Liver (tissue), 8 donors: ENCODE measurements at regions not wholly inside any gene's neighbourhood (a gene's known extent, or its start where the extent isn't known, plus 50 kb on each side); places are given as distances from the start of the nearest gene placed in this dataset.

Source experiments
- DNase-seq: peaks from one replicate; pipeline ENCODE4 v3.0.0-alpha.2; 2017; ENCODE audit warnings: low spot score
- H3K27ac ChIP-seq, 2 donors: one replicate each; pipeline ENCODE4 v1.7.0; 2013; ENCODE audit warnings: inconsistent platforms in 2 of 2, low read length in 2 of 2, control low read depth in 1 of 2, low read depth in 1 of 2, mild to moderate bottlenecking in 1 of 2
- H3K27me3 ChIP-seq, 4 donors: one replicate each; pipeline versions ENCODE4 v1.6.1 to v1.7.0; 2013; ENCODE audit warnings: low read length in 3 of 4, inconsistent platforms in 1 of 4, mild to moderate bottlenecking in 1 of 4, moderate library complexity in 1 of 4; ENCODE audit not compliant: control insufficient read depth in 4 of 4, insufficient read depth in 4 of 4
- H3K36me3 ChIP-seq, 4 donors: one replicate each; pipeline versions ENCODE4 v1.6.1 to v1.7.0; 2013; ENCODE audit warnings: low read length in 3 of 4, mild to moderate bottlenecking in 3 of 4, low read depth in 1 of 4, moderate library complexity in 1 of 4; ENCODE audit not compliant: control insufficient read depth in 4 of 4, insufficient read depth in 3 of 4
- H3K4me1 ChIP-seq, 4 donors: one replicate each; pipeline versions ENCODE4 v1.6.1 to v1.7.0; 2013; ENCODE audit warnings: low read length in 3 of 4, mild to moderate bottlenecking in 3 of 4, moderate library complexity in 1 of 4; ENCODE audit not compliant: control insufficient read depth in 4 of 4, insufficient read depth in 4 of 4
- H3K4me3 ChIP-seq, 3 donors: one replicate each; pipeline versions ENCODE4 v1.6.1 to v1.7.0; 2013; ENCODE audit warnings: low read length in 3 of 3, control low read depth in 1 of 3, low read depth in 1 of 3, mild to moderate bottlenecking in 1 of 3
- H3K9ac ChIP-seq, 2 donors: one replicate each; pipeline ENCODE4 v1.7.0; 2013; ENCODE audit warnings: low read length in 2 of 2, mild to moderate bottlenecking in 2 of 2, moderate library complexity in 2 of 2, control low read depth in 1 of 2, low read depth in 1 of 2
- H3K9me3 ChIP-seq, 4 donors: one replicate each; pipeline versions ENCODE4 v1.6.1 to v1.7.0; 2013; ENCODE audit warnings: low read length in 3 of 4; ENCODE audit not compliant: control insufficient read depth in 4 of 4
- ATF3 ChIP-seq: IDR thresholded peaks from 2 replicates; pipeline ENCODE4 v1.6.1; 2016; ENCODE audit warnings: antibody characterized with exemption
- EGR1 ChIP-seq, 2 donors: IDR thresholded peaks; 2 replicates each; pipeline ENCODE4 v1.6.1; 2016 to 2018; ENCODE audit warnings: antibody characterized with exemption in 2 of 2, low read depth in 2 of 2
- FOXA1 ChIP-seq: IDR thresholded peaks from 2 replicates; pipeline ENCODE4 v1.6.1; 2016; ENCODE audit warnings: antibody characterized with exemption
- FOXA2 ChIP-seq: IDR thresholded peaks from 2 replicates; pipeline ENCODE4 v1.6.1; 2016; ENCODE audit warnings: antibody characterized with exemption
- GABPA ChIP-seq, 2 donors: IDR thresholded peaks in 1 of 2; conservative IDR thresholded peaks in 1 of 2; 2 replicates each; pipeline ENCODE4 v1.6.1; 2016; ENCODE audit warnings: antibody characterized with exemption in 2 of 2, mild to moderate bottlenecking in 1 of 2, moderate library complexity in 1 of 2
- HNF4A ChIP-seq, 2 donors: conservative IDR thresholded peaks; 2 replicates each; pipeline ENCODE4 v1.6.1; 2016; ENCODE audit warnings: antibody characterized with exemption in 2 of 2, mild to moderate bottlenecking in 2 of 2
- HNF4G ChIP-seq: IDR thresholded peaks from 2 replicates; pipeline ENCODE4 v1.6.1; 2016; ENCODE audit warnings: antibody characterized with exemption
- JUND ChIP-seq, 2 donors: IDR thresholded peaks; 2 replicates each; pipeline ENCODE4 v1.6.1; 2016; ENCODE audit warnings: antibody characterized with exemption in 2 of 2
- NR2F2 ChIP-seq: IDR thresholded peaks from 2 replicates; pipeline ENCODE4 v1.6.1; 2016; ENCODE audit warnings: antibody characterized with exemption
- RAD21 ChIP-seq, 2 donors: IDR thresholded peaks; 2 replicates each; pipeline ENCODE4 v1.6.1; 2016; ENCODE audit warnings: antibody characterized with exemption in 2 of 2, mild to moderate bottlenecking in 2 of 2
- REST ChIP-seq: IDR thresholded peaks from 2 replicates; pipeline ENCODE4 v1.6.1; 2016; ENCODE audit warnings: antibody characterized with exemption, mild to moderate bottlenecking
- RXRA ChIP-seq, 2 donors: IDR thresholded peaks; 2 replicates each; pipeline ENCODE4 v1.6.1; 2017 to 2018; ENCODE audit warnings: antibody characterized with exemption in 2 of 2, mild to moderate bottlenecking in 1 of 2
- SP1 ChIP-seq: IDR thresholded peaks from 2 replicates; pipeline ENCODE4 v1.6.1; 2018; ENCODE audit warnings: antibody characterized with exemption, mild to moderate bottlenecking
- TAF1 ChIP-seq: conservative IDR thresholded peaks from 2 replicates; pipeline ENCODE4 v1.6.1; 2016; ENCODE audit warnings: antibody characterized with exemption, mild to moderate bottlenecking
- YY1 ChIP-seq: IDR thresholded peaks from 2 replicates; pipeline ENCODE4 v1.6.1; 2016; ENCODE audit warnings: antibody characterized with exemption, mild to moderate bottlenecking
- WGBS: extraction: QIAGEN DNeasy Blood & Tissue Kit; methylation state at CpG from one replicate; pipeline ENCODE4 v1.1.7; 2013; 5-methylcytosine and 5-hydroxymethylcytosine counted together
- TF ChIP-seq, protein P1 (sequence below): fragments of 150-350 bp; IDR thresholded peaks from 2 replicates; pipeline ENCODE4 v1.5.1; 2017; ENCODE audit warnings: improper control_type of control experiment, low read depth, low read length; ENCODE audit not compliant: missing input control
- TF ChIP-seq, protein P2 (sequence below): IDR thresholded peaks from 2 replicates; pipeline ENCODE4 v1.6.1; 2016; ENCODE audit warnings: antibody characterized with exemption
- TF ChIP-seq, protein P3 (sequence below): IDR thresholded peaks from 2 replicates; pipeline ENCODE4 v1.6.1; 2016; ENCODE audit warnings: antibody characterized with exemption
- donor health status: healthy.
- donor health status: healthy.
- donor health status: healthy.
- donor health status: healthy.
- donor health status: healthy.

GRCh38 chr16:80060470-80060869 is 459.9 kb upstream of the MAF start:
- Histone ChIP-seq H3K27me3 (no peaks in the 10 kb centered on the region), H3K4me1 (no peaks in the 10 kb centered on the region), H3K9me3 (no peaks in the 10 kb centered on the region), H3K36me3 (no peaks in the 10 kb centered on the region), H3K4me3 (no peak overlapping the region), H3K27ac (no peak overlapping the region), H3K9ac (no peak overlapping the region)
- DNase-seq: no peak
- TF ChIP-seq, protein P1, sequence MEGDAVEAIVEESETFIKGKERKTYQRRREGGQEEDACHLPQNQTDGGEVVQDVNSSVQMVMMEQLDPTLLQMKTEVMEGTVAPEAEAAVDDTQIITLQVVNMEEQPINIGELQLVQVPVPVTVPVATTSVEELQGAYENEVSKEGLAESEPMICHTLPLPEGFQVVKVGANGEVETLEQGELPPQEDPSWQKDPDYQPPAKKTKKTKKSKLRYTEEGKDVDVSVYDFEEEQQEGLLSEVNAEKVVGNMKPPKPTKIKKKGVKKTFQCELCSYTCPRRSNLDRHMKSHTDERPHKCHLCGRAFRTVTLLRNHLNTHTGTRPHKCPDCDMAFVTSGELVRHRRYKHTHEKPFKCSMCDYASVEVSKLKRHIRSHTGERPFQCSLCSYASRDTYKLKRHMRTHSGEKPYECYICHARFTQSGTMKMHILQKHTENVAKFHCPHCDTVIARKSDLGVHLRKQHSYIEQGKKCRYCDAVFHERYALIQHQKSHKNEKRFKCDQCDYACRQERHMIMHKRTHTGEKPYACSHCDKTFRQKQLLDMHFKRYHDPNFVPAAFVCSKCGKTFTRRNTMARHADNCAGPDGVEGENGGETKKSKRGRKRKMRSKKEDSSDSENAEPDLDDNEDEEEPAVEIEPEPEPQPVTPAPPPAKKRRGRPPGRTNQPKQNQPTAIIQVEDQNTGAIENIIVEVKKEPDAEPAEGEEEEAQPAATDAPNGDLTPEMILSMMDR: no peak
- no peak for TF ChIP-seq HNF4A (conservative IDR thresholded peaks at IDR 0.05)
- TF ChIP-seq JUND (IDR thresholded peaks at IDR 0.05): no peak
- TF ChIP-seq ATF3: no peak
- TF ChIP-seq REST: no peak
- no peak for TF ChIP-seq FOXA2
- TF ChIP-seq NR2F2: no peak
- TF ChIP-seq HNF4G: no peak
- no peak for TF ChIP-seq FOXA1
- TF ChIP-seq, protein P2, sequence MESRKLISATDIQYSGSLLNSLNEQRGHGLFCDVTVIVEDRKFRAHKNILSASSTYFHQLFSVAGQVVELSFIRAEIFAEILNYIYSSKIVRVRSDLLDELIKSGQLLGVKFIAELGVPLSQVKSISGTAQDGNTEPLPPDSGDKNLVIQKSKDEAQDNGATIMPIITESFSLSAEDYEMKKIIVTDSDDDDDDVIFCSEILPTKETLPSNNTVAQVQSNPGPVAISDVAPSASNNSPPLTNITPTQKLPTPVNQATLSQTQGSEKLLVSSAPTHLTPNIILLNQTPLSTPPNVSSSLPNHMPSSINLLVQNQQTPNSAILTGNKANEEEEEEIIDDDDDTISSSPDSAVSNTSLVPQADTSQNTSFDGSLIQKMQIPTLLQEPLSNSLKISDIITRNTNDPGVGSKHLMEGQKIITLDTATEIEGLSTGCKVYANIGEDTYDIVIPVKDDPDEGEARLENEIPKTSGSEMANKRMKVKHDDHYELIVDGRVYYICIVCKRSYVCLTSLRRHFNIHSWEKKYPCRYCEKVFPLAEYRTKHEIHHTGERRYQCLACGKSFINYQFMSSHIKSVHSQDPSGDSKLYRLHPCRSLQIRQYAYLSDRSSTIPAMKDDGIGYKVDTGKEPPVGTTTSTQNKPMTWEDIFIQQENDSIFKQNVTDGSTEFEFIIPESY: no peak
- no peak for TF ChIP-seq TAF1
- TF ChIP-seq RXRA (IDR thresholded peaks at IDR 0.05): no peak
- TF ChIP-seq RAD21 (IDR thresholded peaks at IDR 0.05): no peak
- WGBS: 81% methylated on average over 3 of the region's 3 CpGs

- H3K4me1 ChIP-seq: no peaks in the 10 kb centered on the region
- no peak overlapping the region for H3K9ac ChIP-seq
- no peaks in the 10 kb centered on the region for H3K36me3 ChIP-seq
- H3K27ac ChIP-seq: no peak overlapping the region
- no peaks in the 10 kb centered on the region for H3K9me3 ChIP-seq
- H3K4me3 ChIP-seq: no peak overlapping the region
- no peak for DNase-seq
- 78% methylated on average over 3 of the region's 3 CpGs for WGBS
- H3K27me3 ChIP-seq: no peaks in the 10 kb centered on the region
- TF ChIP-seq YY1: no peak
- no peak for TF ChIP-seq RAD21 (IDR thresholded peaks at IDR 0.05)
- TF ChIP-seq SP1: no peak
- no peak for TF ChIP-seq NR2F2
- no peak for TF ChIP-seq JUND (IDR thresholded peaks at IDR 0.05)
- no peak for TF ChIP-seq RXRA (IDR thresholded peaks at IDR 0.05)
- no peak for TF ChIP-seq FOXA1
- TF ChIP-seq, protein P1: no peak
- TF ChIP-seq, protein P3, sequence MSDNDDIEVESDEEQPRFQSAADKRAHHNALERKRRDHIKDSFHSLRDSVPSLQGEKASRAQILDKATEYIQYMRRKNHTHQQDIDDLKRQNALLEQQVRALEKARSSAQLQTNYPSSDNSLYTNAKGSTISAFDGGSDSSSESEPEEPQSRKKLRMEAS: no peak
- TF ChIP-seq GABPA (IDR thresholded peaks at IDR 0.05 in 1 of 2, conservative IDR thresholded peaks at IDR 0.05 in 1 of 2): no peak
- TF ChIP-seq REST: no peak
- TF ChIP-seq FOXA2: no peak
- TF ChIP-seq TAF1: no peak
- TF ChIP-seq HNF4G: no peak
- no peak for TF ChIP-seq HNF4A (conservative IDR thresholded peaks at IDR 0.05)
- no peak for TF ChIP-seq EGR1 (IDR thresholded peaks at IDR 0.05; ENCODE audit: low read depth in 2 of 2)
Observed at GRCh38 chr16:80059836-80060235, 459.3 kb upstream of the MAF start.
